Stimulated activated CD4-positive, alpha-beta T cell treated with anti-CD3 and anti-CD28 coated beads, Interleukin-1b, Interleukin-23, amount 100 ng/mL, for 4 hours (primary cell): ENCODE measurements at regions not wholly inside any gene's neighbourhood (a gene's known extent, or its start where the extent isn't known, plus 50 kb on each side); places are given as distances from the start of the nearest gene placed in this dataset.
"Not testable (repeated sequence)": the region's sequence is repeated elsewhere in the genome, so short reads cannot be mapped to it uniquely, and the experiment has no call there.

Experiments used
- DNase-seq, 2 donors: peaks; one replicate each; pipeline ENCODE4 v3.0.0-alpha.2; 2020; ENCODE audit warnings: low read depth in 2 of 2

DNA sequence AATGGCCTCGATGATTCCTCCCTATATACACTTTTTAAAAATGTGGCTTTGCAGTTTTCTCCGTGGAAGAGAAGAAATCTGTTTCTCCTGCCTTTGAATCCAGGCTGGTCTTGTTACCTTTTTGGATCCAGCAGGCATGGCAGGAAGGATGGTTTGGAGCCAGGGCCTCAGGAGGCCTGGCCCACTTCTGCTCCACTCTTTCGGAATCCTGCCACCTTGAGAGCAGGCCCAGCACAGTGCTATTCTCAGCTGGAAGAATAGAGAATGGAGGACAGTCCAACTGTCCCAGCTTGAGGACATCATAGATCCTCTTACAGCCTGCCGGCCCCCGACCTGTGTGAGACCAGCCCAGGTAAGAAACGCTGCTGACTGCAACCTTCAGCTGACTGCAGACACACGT lies 421.5 kb downstream of the FUT8 start:
- no peak for DNase-seq

- DNase-seq: no peak
These were observed 422.3 kb downstream of the FUT8 start for GRCh38 chr14:65834812-65835211.

GRCh38 chr14:65835501-65835900 lies 423.0 kb downstream of the FUT8 start:
- no peak for DNase-seq

DNA sequence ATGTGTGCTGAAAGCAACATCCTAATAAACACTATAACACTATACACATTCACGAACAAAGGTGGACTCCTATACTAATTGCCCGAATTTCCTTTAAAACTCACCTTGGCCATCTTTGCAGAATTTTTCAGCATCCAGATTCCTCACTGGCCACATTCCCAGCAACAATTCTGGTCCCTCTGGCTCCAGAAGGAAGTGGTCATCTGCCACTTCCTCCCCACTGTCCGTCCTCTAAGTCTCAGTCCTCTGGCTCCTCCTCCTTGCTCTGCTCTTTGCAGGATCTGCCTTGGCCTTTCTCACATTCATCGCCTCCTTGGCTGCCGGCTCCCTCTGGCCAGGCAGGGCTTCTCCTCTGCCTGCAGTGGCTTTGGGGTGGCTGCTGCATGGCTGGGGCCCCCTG lies 426.0 kb downstream of the FUT8 start:
- DNase-seq: no peak

GRCh38 chr14:65840118-65840751 lies 427.7 kb downstream of the FUT8 start:
- no peak for DNase-seq

- DNase-seq: no peak
These were observed 428.3 kb downstream of the FUT8 start for GRCh38 chr14:65840786-65841185.

DNA sequence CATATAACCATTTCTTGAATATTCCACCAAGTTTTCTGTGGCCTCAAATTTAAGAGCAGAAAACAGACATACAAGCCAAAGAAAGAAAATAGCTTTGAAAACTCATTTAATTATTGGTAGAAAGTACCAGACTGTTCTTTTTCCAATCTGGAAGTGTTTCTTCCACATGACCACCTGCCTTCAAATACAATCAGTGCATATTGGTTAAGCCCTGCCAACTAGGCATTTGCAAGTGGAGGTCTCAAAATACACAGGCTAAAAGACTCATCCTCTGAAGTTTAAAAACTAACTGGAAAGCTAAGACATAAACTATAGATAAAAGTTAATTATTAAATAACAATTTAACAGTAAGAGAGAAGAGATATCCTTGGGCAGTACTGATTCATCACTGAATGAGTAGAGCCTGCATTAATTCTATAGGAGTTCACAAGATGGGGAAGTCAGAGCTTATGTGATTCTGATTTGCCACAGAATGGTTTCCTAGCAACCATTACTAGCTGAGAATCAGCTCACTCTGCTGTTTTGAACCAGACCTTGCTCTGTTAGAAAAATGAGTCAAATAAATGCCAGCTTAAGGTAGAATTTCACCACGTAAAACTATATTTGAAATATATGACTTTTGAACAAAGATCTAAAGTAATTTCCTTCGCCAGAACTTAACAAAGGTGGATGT lies 433.8 kb downstream of the FUT8 start:
- no peak for DNase-seq

- DNase-seq: peak in 1 of 2 donors; percentile 53
These were observed 434.7 kb downstream of the FUT8 start for GRCh38 chr14:65847075-65847847.

GRCh38 chr14:65847931-65848330 lies 435.4 kb downstream of the FUT8 start:
- DNase-seq: not testable (repeated sequence)

- no peak for DNase-seq
These were observed 436.6 kb downstream of the FUT8 start for GRCh38 chr14:65849091-65849490.

DNA sequence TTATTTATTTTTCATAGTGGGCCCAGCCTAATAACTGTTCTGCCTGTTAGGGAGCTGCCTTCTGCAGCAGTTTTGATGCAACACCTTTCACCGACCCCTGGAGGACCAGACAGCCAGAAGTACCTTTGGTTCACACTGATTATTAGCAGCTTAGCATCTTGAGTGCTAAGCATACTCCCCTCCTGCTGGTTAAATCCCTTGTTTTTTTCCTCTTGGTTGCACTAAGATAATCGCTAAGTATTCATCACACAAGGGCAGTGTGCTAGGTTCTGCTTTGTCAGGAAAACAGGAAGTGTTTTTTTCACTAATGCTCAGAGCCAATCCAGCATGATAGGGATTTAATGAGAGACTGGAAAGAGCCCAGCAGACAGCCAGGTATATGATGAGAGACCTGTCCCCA lies 437.0 kb downstream of the FUT8 start:
- no peak for DNase-seq

DNA sequence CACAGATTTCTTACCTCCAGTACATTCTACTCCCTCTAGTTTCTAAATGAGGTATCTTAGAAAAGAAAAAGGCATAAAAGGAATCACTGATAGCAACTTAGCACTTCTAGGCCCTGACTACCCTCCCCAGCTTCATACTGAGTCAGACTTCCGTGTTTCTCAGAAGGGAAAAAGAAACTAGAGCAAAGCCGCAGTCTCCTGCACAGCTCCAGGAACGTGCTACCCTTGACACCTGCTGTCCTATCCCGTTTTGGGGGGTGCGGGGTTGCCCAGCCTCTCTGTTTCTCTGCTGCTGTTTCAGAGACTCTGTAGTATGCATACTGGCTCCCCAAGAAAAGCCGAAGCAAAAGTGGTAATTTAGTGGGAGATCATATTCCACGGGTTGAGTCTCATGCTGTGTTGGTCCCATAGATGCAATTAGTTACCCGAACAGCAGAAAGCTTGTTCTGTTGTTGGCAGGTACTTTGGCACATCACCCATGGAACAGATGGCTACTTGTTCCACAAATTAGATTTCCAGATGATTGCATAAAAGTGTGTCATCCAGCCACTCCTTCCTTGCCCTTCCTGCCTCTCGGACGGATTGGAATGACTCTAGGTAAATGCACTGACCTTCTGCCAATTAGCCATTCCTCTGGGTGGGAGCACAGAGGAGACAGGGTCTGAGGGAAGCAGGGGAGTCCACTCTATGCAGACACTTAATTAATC lies 438.1 kb downstream of the FUT8 start:
- DNase-seq: peak; percentile 28 to 55

GRCh38 chr14:65852689-65853088 lies 440.2 kb downstream of the FUT8 start:
- DNase-seq: no peak

DNA sequence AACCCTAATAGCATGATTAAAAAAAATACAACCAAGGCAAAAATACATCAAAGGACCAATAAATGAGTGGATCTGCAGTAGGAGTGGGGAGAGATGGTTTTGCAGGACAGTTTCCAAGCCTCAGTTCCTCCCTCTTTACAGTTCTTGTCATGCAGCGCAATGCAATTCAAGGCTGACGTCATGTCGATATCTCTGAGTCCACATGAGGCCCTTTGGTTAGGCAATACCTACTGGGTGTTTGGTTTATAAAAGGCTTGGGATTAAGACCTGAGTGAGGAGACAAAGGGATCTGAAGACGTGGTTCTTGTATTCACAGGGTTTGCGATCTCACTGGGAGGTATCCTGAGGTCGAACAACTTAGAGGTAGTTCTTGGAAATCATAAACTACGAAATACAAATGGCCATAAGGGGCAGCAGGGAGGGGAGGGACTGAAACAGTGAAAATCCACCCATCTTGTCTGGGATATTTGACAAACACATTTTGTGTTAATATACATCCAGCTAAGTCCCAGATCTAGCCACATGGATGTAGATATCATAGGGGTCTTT lies 441.0 kb downstream of the FUT8 start:
- no peak for DNase-seq

DNA sequence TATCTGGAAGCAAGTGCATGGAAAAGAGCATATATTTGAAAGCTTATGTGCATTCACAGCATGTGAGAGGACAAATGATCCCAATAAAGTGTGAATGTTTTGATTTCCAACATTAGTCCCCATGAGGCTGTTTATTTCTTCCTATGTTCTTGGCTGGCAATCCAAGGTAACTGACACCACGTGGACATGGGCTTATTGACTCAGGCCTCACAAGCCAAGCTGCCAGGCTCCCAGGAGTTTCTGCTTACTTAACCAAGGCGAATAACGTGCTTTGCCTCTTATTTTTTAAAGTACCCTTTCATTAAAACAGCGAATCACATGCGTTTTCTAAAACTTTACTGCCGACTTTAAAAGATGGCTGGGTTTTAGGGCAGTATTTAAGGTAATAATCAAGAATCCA lies 441.7 kb downstream of the FUT8 start:
- DNase-seq: no peak

DNA sequence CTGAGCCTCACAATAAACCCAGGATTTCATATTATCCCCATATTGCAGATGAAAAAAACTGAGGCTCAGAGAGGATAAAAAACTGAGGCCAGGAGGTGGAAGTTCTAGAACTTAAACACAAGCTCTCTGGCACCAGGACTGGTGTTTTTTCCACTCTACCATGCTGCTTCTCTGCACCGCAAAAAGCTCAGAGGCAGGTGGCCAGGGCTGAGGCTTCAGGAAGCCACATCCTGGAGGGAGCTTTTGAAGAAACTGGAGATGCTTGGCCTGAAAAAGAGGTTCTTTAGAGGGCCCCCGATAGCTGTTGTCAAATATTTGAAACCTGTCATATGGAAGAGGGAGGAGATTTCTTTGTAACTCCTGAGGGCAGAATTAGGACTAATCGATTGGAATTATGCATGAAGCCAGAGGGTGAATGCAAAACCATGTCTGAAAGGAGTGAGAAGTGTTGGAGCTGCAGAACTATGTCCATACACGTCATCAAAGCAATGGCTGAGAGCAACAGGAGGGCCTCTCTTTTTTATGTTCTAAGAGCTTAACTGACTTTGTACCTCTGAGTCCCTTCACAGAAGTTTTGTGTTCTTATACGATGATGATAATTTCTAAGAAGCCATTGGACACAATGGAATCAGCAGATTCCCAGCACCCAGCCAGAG lies 448.6 kb downstream of the FUT8 start:
- DNase-seq: no peak

DNA sequence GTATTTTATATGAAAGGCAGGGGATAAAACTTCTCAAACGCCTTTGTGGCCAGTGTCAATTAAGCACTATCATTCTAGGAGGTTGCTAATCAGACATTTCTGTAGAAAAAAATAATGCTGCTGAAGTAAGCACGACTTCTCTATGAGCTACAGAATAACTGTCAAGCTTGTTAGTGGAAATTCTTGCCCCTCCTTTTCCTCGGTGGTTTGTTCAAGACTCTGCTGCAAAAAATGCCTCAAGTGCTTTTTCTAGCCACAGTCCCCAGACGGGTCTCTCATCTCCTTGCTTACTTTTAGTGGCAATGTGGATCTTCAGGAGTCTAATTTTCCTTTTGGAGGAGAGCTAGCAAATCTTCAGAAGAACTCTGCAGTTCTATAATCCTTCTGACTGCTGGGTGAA lies 452.0 kb downstream of the FUT8 start:
- no peak for DNase-seq

- no peak for DNase-seq
These were observed 452.5 kb downstream of the FUT8 start for GRCh38 chr14:65864984-65865383.

- DNase-seq: no peak
These were observed 453.9 kb downstream of the FUT8 start for GRCh38 chr14:65866448-65866847.

- no peak for DNase-seq
These were observed 454.4 kb downstream of the FUT8 start for GRCh38 chr14:65866886-65867285.

DNA sequence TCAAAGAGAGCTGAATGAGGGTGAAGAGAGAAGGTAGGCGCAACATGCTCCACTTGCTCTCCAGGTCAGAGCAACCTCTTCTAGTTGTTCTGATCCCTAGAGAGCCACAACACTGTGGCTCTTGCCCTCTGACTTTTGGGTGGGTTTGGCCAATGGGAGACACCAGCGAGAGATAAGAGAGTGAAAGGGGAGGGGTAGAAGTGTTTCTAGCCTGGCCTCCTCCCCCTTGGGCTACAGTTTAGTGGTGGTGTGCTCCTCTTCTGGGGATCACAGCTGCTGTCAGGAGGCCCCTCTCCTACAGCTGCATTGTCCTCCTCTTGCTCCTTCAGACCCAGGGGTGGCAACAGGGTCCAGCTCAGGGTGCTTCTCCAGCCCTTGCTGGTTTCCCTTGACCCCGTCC lies 454.8 kb downstream of the FUT8 start:
- no peak for DNase-seq

DNA sequence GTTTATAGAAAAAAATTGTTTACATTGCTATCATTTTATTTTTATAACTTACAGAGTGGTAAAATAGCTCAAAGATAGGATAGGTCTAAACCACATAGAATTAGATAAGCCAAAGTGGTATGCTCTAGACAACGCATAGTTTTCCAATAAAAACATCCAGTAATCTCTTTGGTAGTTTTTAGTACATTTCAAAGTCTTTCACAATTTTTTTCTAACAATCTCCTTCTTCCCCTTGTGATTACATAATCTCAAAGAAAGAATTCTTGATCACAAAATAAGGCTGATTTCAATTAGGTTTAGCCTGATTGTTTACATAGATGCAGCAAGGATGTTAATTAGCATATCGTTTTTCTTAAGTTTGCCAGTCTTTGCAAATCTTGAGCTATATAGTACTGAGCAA lies 460.0 kb downstream of the FUT8 start:
- DNase-seq: no peak
